Stimulated activated effector memory CD8-positive, alpha-beta T cell treated with anti-CD3 and anti-CD28 coated beads, Interleukin-12 subunit alpha, Interleukin-12 subunit beta, amount 100 ng/mL, for 72 hours (primary cell): ENCODE measurements at regions not wholly inside any gene's neighbourhood (a gene's known extent, or its start where the extent isn't known, plus 50 kb on each side); places are given as distances from the start of the nearest gene placed in this dataset.
A peak's percentile ranks its signal among the peaks of the same experiment; 100 is the strongest.

ENCODE experiments used
- ATAC-seq: fragments of 150-1000 bp; cut with Tn5 transposase; 2 replicates; pipeline ENCODE4 v1.10.0; 2021
- DNase-seq, 2 donors: peaks; one replicate each; pipeline ENCODE4 v3.0.0; 2021 to 2022; ENCODE audit warnings: low spot score in 2 of 2
- H3K27ac Mint-ChIP-seq: one replicate; pipeline ENCODE4 v1.8.0; 2022; ENCODE audit warnings: mild to moderate bottlenecking, mixed read lengths
- H3K36me3 Mint-ChIP-seq: one replicate; pipeline ENCODE4 v1.8.0; 2022; ENCODE audit warnings: mild to moderate bottlenecking, mixed read lengths
- H3K4me1 Mint-ChIP-seq: one replicate; pipeline ENCODE4 v1.8.0; 2022; ENCODE audit warnings: mixed read lengths
- H3K4me3 Mint-ChIP-seq: one replicate; pipeline ENCODE4 v1.8.0; 2022; ENCODE audit warnings: mild to moderate bottlenecking, mixed read lengths
- H3K9me3 Mint-ChIP-seq: one replicate; pipeline ENCODE4 v1.8.0; 2022; ENCODE audit warnings: mixed read lengths

DNA sequence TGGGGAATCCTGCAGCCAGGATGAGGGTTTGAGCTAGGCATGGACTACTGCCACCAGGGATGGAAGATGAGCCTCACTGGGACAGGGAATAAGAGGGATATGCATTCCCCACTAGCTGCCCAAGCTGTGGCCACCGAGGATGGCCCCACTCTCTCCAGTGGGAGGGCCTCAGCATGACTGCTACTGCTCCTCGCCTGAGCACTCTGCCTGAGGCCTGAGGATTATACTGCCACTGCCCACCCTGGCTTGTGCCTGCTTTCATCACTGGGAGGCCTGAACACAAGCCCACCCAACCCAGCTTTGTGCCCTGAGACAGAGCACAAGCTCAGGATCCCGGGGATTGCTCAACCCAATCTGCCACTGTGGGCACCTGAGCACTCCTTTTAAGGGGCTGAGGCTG, 425.6 kb downstream of the RASEF start:
- no peak overlapping the region for H3K27ac Mint-ChIP-seq
- H3K36me3 Mint-ChIP-seq: no peaks in the 10 kb centered on the region
- no peak for ATAC-seq
- DNase-seq: no peak
- no peaks in the 10 kb centered on the region for H3K4me1 Mint-ChIP-seq
- no peak overlapping the region for H3K4me3 Mint-ChIP-seq
- H3K9me3 Mint-ChIP-seq: peaks cover 14% of the 10 kb centered on the region

DNA sequence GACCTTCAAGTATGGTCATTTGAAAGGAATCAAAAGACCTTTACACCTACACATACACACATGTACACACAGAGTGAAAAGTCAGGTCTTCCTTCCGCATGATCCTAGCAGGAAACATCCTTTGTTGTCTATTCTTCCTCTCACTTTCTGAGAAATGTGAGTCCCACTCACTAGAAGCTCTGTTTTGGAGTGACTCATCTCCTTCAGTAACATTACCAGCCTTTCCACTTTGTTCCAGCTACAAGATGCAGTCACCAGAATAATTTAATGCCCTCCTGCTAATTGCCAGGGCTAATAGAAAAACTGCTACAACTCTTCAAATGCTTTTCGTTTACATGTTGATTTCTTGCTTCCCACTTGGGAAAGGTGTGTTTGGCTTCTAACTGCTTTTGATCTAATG, 417.3 kb downstream of the RASEF start:
- no peak overlapping the region for H3K27ac Mint-ChIP-seq
- no peaks in the 10 kb centered on the region for H3K4me1 Mint-ChIP-seq
- no peak overlapping the region for H3K4me3 Mint-ChIP-seq
- peaks cover 12% of the 10 kb centered on the region for H3K9me3 Mint-ChIP-seq
- DNase-seq (no peak), ATAC-seq (no peak)
- no peaks in the 10 kb centered on the region for H3K36me3 Mint-ChIP-seq

DNA sequence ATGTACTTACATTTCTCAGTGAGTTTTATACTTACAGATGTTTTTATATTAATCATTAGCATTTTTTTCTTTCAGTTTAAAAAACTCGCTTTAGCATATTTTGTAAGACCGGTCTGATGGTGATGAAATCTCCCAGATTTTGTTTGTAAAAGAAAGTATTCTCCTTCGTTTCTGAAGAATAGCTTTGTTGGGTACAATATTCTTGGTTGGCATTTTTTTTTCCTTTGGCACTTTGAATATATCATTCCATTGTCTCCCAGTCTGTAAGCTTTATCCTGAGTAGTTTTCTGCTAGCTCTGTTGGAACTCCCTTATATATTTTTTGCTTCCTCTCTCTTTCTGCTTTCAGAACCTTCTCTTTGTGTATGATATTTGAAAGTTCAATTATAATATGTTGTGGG, 412.6 kb downstream of the RASEF start:
- Mint-ChIP-seq H3K9me3 (peaks cover 24% of the 10 kb centered on the region), H3K27ac (no peak overlapping the region), H3K36me3 (no peaks in the 10 kb centered on the region), H3K4me3 (no peak overlapping the region), H3K4me1 (no peaks in the 10 kb centered on the region)
- ATAC-seq: no peak
- DNase-seq: no peak

DNA sequence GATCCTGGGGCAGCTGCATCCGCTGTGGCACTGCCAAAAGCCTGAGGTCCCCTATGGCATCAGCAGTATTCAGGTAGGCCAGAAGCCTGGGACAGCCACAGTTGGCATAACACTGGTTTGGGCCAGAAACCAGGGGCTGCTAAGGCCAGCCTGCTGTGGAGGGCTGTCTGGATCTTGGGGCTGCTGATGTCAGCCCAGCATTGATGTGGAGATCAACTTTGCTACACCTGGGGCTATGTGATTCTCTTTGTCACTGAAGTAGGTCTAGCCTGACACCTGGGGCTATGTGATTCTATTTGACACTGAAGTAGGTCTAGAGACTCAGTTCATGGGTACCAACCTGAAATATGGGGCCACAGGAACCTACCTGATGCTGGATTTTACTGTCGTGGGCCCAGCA, 411.5 kb downstream of the RASEF start:
- Mint-ChIP-seq H3K4me3 (no peak overlapping the region), H3K36me3 (no peaks in the 10 kb centered on the region), H3K9me3 (peaks cover 24% of the 10 kb centered on the region), H3K27ac (no peak overlapping the region), H3K4me1 (no peaks in the 10 kb centered on the region)
- no peak for DNase-seq
- peak; percentile 26 for ATAC-seq

DNA sequence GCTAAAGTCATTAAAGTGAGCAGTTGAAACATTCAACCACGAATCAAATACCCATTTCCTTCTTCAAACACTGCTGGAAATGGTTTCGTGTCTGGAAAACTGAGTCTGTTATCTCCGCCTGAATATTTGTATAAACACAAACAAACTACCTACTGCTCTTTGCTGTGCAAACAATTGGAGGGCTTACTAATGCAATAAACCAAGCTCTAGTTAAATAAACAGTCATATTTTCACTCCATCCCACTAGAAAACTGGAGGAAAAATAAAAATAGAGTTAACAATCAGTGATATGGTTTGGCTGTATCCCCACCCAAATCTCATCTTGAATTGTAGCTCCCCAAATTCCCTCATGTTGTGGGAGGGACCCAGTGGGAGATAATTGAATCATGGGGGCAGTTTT, 397.6 kb downstream of the RASEF start:
- no peak for DNase-seq
- Mint-ChIP-seq H3K36me3 (no peaks in the 10 kb centered on the region), H3K4me3 (no peak overlapping the region), H3K9me3 (peaks cover 13% of the 10 kb centered on the region), H3K4me1 (no peaks in the 10 kb centered on the region), H3K27ac (no peak overlapping the region)
- ATAC-seq: no peak

DNA sequence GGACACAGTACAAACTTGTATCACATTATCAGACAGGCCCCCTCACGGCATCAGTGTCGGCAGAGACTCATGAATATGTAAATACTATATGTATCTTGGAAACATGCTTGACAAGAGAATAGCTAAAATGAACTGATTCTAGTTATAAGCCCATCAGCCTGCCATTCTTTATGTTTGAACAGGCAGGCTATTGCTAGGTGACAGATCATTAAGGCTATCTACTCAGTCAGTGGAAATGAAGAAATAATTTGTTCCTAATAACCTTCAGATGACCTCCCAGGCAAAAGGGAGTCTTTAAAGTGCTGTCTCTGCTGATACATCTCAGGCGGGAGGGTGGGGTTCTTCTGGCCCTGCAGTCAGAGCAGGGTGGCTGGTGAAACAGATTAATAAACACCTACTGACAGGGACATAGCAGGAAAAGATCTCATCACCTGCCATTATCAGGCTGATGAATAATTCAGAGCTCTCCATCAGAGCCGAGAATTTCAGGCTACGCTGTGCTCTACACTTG, 394.2 kb downstream of the RASEF start:
- DNase-seq: no peak
- no peaks in the 10 kb centered on the region for H3K36me3 Mint-ChIP-seq
- no peak overlapping the region for H3K27ac Mint-ChIP-seq
- no peaks in the 10 kb centered on the region for H3K4me1 Mint-ChIP-seq
- H3K4me3 Mint-ChIP-seq: no peak overlapping the region
- ATAC-seq: no peak
- H3K9me3 Mint-ChIP-seq: peaks cover 18% of the 10 kb centered on the region

DNA sequence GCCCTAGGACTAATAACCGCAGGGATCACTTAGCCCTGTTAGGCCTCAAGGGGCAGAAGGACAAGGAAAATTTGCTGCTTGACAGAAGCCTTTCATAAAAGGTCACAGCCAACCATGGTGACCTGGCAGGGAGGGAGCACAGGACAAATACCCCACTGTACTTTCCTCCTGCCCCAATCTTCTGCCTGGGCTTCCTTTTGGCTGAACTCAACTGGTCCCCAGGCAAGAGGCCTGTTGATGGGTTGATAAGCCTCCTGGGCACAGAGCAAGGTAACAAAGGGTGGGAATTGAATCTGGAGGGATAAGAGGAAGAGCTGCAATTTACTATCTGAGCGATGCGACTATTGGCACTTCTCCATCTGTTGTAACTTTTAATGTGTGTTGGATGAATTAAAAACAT, 392.9 kb downstream of the RASEF start:
- no peak for DNase-seq
- H3K4me3 Mint-ChIP-seq: no peak overlapping the region

DNA sequence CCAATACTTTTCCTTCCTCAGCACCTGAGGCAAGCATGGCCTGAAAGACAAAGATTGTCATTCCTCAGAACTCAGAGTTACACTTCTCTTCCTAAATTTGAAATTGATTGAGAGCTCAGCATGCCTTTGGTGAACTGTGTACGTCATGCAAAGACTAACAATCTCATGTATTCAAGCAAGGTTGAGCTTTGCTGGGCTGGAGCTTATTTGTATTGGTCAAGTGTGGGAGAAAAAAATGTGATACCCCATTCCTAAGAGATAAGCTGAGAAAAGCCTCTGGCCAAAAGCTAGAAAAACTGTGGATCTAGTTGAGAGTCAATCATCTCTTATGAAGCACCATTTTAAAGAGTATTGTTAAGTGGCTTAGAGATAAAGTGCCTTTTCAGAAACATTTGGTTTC, 392.2 kb downstream of the RASEF start:
- no peaks in the 10 kb centered on the region for H3K36me3 Mint-ChIP-seq
- no peak overlapping the region for H3K4me3 Mint-ChIP-seq
- no peak overlapping the region for H3K27ac Mint-ChIP-seq
- H3K4me1 Mint-ChIP-seq: no peaks in the 10 kb centered on the region
- peaks cover 10% of the 10 kb centered on the region for H3K9me3 Mint-ChIP-seq
- ATAC-seq (no peak), DNase-seq (no peak)

More for the DNA sequence above, 392.9 kb downstream of the RASEF start:
- no peak for ATAC-seq
- peaks cover 10% of the 10 kb centered on the region for H3K9me3 Mint-ChIP-seq
- H3K27ac Mint-ChIP-seq: no peak overlapping the region
- no peaks in the 10 kb centered on the region for H3K36me3 Mint-ChIP-seq
- H3K4me1 Mint-ChIP-seq: no peaks in the 10 kb centered on the region

DNA sequence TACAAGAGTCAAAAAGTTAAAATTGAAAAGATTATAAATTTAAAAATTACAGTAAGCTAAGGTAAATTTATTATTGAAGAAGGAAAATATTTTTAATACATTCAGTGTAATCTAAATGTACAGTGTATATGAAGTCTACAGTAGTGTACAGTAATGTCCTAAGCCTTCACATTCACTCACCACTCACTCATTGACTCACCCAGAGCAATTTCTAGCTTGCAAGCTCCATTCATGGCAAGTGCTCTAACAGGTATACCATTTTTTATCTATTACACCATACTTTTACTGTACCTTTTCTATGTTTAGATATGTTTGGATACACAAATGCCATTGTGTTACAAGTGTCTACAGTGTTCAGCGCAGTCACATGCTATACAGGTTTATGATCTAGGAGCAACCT, 389.7 kb downstream of the RASEF start:
- no peaks in the 10 kb centered on the region for H3K4me1 Mint-ChIP-seq
- H3K9me3 Mint-ChIP-seq: peaks cover 14% of the 10 kb centered on the region
- H3K36me3 Mint-ChIP-seq: no peaks in the 10 kb centered on the region
- no peak overlapping the region for H3K27ac Mint-ChIP-seq
- ATAC-seq: no peak
- DNase-seq: no peak
- H3K4me3 Mint-ChIP-seq: no peak overlapping the region

DNA sequence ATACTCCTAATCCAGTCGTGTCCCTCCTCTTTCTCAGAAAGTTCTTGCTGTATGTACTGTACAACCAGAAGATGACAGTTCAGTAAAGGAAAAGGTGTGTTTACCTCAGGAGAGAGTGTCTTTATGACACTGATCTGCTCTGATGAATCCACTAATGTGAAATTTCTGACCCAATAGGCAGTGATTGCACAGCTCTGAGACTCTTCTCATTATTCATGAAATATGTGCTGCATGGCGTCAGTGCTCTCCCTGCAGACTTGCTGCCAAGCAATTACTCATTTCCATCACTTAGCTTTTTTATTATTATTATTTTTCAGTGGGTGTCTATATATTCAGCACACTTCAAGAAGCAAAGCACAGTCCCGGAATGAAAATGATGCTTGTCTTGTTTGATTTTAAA, 389.0 kb downstream of the RASEF start:
- no peak for DNase-seq
- H3K4me3 Mint-ChIP-seq: no peak overlapping the region
- H3K36me3 Mint-ChIP-seq: no peaks in the 10 kb centered on the region
- H3K4me1 Mint-ChIP-seq: no peaks in the 10 kb centered on the region
- H3K9me3 Mint-ChIP-seq: peaks cover 14% of the 10 kb centered on the region
- H3K27ac Mint-ChIP-seq: no peak overlapping the region
- ATAC-seq: no peak

DNA sequence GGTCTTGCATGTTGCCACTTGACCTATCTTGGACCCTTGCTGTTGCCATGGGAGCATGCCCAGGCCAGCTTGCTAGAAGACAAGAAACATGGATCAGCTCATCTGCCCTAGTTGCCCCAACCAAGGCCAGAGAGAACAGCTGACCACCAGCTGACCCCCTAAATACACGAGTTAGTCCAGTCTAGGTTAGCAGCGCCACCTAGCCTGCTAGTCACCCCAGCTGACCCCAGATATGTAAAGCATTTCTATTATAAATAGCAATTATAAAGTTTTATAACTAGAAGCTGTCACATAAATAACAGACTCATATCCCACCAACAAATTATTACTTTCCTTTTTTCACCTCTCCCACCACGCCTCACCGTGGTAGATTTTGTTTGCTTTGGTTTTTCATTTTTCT, 387.8 kb downstream of the RASEF start:
- ATAC-seq: no peak
- no peak overlapping the region for H3K4me3 Mint-ChIP-seq
- no peak for DNase-seq
- H3K4me1 Mint-ChIP-seq: no peaks in the 10 kb centered on the region
- no peak overlapping the region for H3K27ac Mint-ChIP-seq
- peaks cover 12% of the 10 kb centered on the region for H3K9me3 Mint-ChIP-seq
- H3K36me3 Mint-ChIP-seq: no peaks in the 10 kb centered on the region

DNA sequence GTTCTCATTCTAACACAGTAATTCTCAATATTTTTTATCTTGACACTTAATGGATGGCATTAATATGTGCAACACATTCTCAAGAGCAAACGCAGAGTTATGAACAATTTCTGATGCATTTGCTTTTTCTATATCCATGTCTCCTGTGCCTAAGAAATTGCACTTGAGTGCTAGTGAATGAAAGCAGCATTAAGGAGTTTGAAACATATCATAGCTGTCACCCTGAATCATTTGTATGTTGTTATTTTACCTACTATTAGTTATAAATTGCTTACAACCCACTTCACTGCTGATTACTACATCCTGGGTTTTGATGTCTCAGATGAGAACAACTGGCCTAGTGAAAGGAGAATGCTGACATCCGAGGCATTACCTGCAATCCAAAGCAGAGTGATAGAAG, 387.3 kb downstream of the RASEF start:
- ATAC-seq: no peak
- Mint-ChIP-seq H3K36me3 (no peaks in the 10 kb centered on the region), H3K4me1 (no peaks in the 10 kb centered on the region), H3K4me3 (no peak overlapping the region), H3K9me3 (peaks cover 10% of the 10 kb centered on the region), H3K27ac (no peak overlapping the region)
- DNase-seq: no peak

DNA sequence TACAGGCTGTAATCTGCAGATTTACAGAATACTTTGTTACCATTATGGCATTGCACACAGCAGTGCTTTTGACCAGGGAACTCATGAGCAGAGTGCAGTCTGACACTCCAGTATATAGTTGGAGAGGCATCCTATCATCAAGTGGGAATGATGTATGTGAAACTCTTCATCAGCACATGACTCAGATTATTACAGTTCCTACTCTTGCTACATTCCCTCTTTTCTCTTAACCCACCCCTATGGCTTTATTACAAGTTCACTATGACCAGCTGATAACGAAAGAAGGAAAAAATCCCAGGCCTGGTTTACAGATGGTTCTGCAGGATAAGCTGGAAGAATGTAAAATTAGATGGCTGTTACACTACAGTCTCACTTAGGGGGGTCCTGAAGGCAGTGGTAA, 385.9 kb downstream of the RASEF start:
- Mint-ChIP-seq H3K4me3 (no peak overlapping the region), H3K9me3 (peaks cover 11% of the 10 kb centered on the region), H3K4me1 (no peaks in the 10 kb centered on the region), H3K36me3 (no peaks in the 10 kb centered on the region), H3K27ac (no peak overlapping the region)
- DNase-seq (no peak), ATAC-seq (no peak)

DNA sequence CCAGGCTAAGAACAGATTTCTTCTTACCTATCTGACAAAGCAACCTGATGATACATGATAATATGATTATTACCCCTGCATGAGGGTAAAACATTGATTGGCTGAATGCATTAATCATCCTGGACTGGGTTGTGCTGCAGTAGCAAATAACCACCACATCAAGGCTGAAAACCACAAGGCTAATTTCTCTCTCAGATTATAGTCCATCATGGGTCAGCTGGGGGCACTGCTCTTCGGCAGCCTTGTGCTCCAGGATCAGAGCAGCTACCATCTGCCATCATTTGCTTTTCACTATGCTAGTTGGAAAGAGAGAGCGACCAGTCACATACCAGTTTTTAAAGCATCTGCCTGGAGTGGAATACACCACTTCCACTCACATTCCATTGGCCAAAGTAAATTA, 383.5 kb downstream of the RASEF start:
- no peak overlapping the region for H3K4me3 Mint-ChIP-seq
- no peaks in the 10 kb centered on the region for H3K36me3 Mint-ChIP-seq
- no peaks in the 10 kb centered on the region for H3K4me1 Mint-ChIP-seq
- no peak overlapping the region for H3K27ac Mint-ChIP-seq
- ATAC-seq (no peak), DNase-seq (no peak)
- H3K9me3 Mint-ChIP-seq: peaks cover 9% of the 10 kb centered on the region

DNA sequence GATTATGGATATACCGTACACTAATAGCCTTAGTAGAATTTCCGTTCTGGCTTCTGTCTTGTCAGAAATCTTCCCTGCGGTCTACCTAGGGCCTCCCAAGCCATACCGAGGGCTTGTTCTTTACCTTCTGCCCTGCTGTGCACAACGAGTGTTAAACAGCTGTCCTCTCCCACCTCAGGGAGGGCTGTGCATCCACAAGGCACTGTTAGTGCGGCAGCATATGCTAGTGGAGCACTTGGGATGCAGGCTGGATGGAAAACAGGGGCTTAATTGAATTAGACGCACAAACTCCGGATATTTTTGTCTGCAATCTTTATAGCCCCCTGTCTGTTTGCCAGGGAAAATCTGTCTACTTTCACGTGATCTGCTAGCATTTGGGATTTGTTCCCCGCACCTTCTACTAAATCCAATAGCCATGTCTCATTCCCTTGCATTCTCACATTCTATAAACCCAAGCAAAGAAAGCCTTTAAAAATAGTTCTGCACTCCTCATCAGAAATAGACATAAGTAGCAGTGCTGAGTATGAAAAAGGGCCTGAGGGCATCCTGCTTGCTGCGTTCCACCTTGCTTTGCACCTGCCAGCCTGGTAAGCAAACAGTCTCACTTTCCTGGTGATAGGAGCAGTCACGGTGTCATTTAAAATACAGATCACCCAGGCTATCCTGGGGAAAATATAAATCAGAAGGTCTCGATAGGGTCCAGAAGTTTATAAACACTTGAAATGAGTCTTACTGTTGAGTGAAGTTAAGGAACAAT, 382.6 kb downstream of the RASEF start:
- Mint-ChIP-seq H3K4me1 (no peaks in the 10 kb centered on the region), H3K9me3 (peaks cover 9% of the 10 kb centered on the region), H3K27ac (no peak overlapping the region), H3K36me3 (no peaks in the 10 kb centered on the region), H3K4me3 (no peak overlapping the region)
- ATAC-seq (no peak), DNase-seq (no peak)

DNA sequence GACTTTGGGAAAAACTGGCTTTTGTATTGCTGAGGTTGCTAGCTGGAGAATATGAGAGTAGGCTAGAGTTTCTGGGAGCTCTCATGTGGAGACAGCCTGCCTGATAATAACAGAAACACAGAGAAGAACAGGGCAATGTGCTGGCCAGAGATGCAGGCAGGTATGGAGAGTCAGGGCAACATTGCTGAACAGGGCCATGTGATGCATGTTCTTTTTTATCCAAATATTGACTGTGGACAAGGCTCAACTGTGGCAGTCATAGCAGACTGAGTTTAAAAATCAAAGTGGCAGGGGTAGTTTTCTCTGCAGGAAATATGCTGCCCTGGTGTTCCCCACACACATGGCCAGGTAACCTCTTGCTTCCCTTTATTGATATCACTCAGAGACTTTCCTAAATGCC, 381.1 kb downstream of the RASEF start:
- Mint-ChIP-seq H3K4me3 (no peak overlapping the region), H3K27ac (no peak overlapping the region), H3K4me1 (no peaks in the 10 kb centered on the region), H3K9me3 (peaks cover 6% of the 10 kb centered on the region), H3K36me3 (no peaks in the 10 kb centered on the region)
- ATAC-seq: no peak
- no peak for DNase-seq

DNA sequence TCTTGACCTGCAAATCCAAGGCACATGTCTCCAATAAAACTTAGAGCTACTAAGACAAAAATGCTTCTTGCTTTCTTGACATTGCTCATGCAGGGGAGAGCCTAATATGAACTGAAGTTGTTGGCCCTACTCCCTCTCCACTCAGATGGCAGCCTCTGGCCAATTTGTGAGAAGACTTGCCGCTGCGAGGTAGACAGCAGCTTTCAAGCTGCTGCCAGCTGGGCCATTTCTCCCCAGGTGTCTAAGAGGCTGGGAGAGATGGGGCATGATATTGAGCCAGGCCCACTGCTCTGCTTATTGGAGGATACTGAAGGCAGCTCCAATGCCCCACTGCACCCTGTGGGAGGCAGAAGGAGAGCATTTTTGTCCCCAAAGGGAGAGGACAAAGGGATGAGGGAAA, 380.5 kb downstream of the RASEF start:
- ATAC-seq (no peak), DNase-seq (no peak)
- Mint-ChIP-seq H3K4me1 (no peaks in the 10 kb centered on the region), H3K4me3 (no peak overlapping the region), H3K27ac (no peak overlapping the region), H3K9me3 (peaks cover 6% of the 10 kb centered on the region), H3K36me3 (no peaks in the 10 kb centered on the region)
